ENCODE measurements at regions not wholly inside any gene's neighbourhood (a gene's known extent, or its start where the extent isn't known, plus 50 kb on each side); places are given as distances from the start of the nearest gene placed in this dataset.

- no peak overlapping the region for H3K27ac ChIP-seq
- DNase-seq (ENCODE audit: low spot score in 2 of 2), result no peak
- no peaks in the 10 kb centered on the region for H3K36me3 ChIP-seq
- TF ChIP-seq CTCF (IDR thresholded peaks at IDR 0.05), result no peak
- no peaks in the 10 kb centered on the region for H3K27me3 ChIP-seq
- intact Hi-C loops (cut with DNase I; ENCODE audit: low total_unique reads), result no loop called here
- H3K4me1 ChIP-seq, result no peaks in the 10 kb centered on the region
- H3K4me3 ChIP-seq, result no peak overlapping the region
- H3K9me3 ChIP-seq, result peaks cover 0 to 2% of the 10 kb centered on the region in 2 donors
Measured at GRCh38 chr19:27905074-27905473, 1307.9 kb downstream of the UQCRFS1 start.

- no peaks in the 10 kb centered on the region for H3K27me3 ChIP-seq
- intact Hi-C loops (cut with DNase I; ENCODE audit: low total_unique reads), result no loop called here
- no peaks in the 10 kb centered on the region for H3K36me3 ChIP-seq
- no peaks in the 10 kb centered on the region for H3K9me3 ChIP-seq
- no peak overlapping the region for H3K4me3 ChIP-seq
- H3K27ac ChIP-seq, result no peak overlapping the region
- no peak for TF ChIP-seq POLR2A (IDR thresholded peaks at IDR 0.05)
- no peak for TF ChIP-seq POLR2AphosphoS5 (IDR thresholded peaks at IDR 0.05)
- no peak for TF ChIP-seq CTCF (IDR thresholded peaks at IDR 0.05)
- DNase-seq (ENCODE audit: low spot score in 2 of 2), result no peak
- no peaks in the 10 kb centered on the region for H3K4me1 ChIP-seq
Measured at GRCh38 chr19:27901078-27901477, 1311.9 kb downstream of the UQCRFS1 start.

- Histone ChIP-seq H3K27me3 (no peaks in the 10 kb centered on the region), H3K4me1 (no peaks in the 10 kb centered on the region), H3K36me3 (no peaks in the 10 kb centered on the region), H3K9me3 (no peaks in the 10 kb centered on the region), H3K4me3 (no peak overlapping the region), H3K27ac (no peak overlapping the region)
- no peak for DNase-seq (ENCODE audit: low spot score in 2 of 2)
- intact Hi-C loops (cut with DNase I; ENCODE audit: low total_unique reads), result no loop called here
- TF ChIP-seq POLR2A (IDR thresholded peaks at IDR 0.05), result no peak
- no peak for TF ChIP-seq CTCF (IDR thresholded peaks at IDR 0.05)
- TF ChIP-seq POLR2AphosphoS5 (IDR thresholded peaks at IDR 0.05), result no peak
Measured at GRCh38 chr19:27896091-27896490, 1316.9 kb downstream of the UQCRFS1 start.

- no peaks in the 10 kb centered on the region for H3K9me3 ChIP-seq
- TF ChIP-seq CTCF (IDR thresholded peaks at IDR 0.05) (no peak), POLR2A (IDR thresholded peaks at IDR 0.05) (no peak), POLR2AphosphoS5 (IDR thresholded peaks at IDR 0.05) (no peak)
- no peak for DNase-seq (ENCODE audit: low spot score in 2 of 2)
- H3K27ac ChIP-seq, result no peak overlapping the region
- H3K36me3 ChIP-seq, result no peaks in the 10 kb centered on the region
- no peaks in the 10 kb centered on the region for H3K4me1 ChIP-seq
- intact Hi-C loops (cut with DNase I; ENCODE audit: low total_unique reads), result no loop called here
- no peaks in the 10 kb centered on the region for H3K27me3 ChIP-seq
- H3K4me3 ChIP-seq, result no peak overlapping the region
Measured at GRCh38 chr19:27894906-27895754, 1317.8 kb downstream of the UQCRFS1 start.

- no peaks in the 10 kb centered on the region for H3K9me3 ChIP-seq
- TF ChIP-seq CTCF (IDR thresholded peaks at IDR 0.05) (no peak), POLR2A (IDR thresholded peaks at IDR 0.05) (no peak), POLR2AphosphoS5 (IDR thresholded peaks at IDR 0.05) (no peak)
- H3K4me1 ChIP-seq, result no peaks in the 10 kb centered on the region
- no peaks in the 10 kb centered on the region for H3K36me3 ChIP-seq
- H3K27ac ChIP-seq, result no peak overlapping the region
- no peak for DNase-seq (ENCODE audit: low spot score in 2 of 2)
- intact Hi-C loops (cut with DNase I; ENCODE audit: low total_unique reads), result no loop called here
- H3K4me3 ChIP-seq, result no peak overlapping the region
- no peaks in the 10 kb centered on the region for H3K27me3 ChIP-seq
Measured at GRCh38 chr19:27892500-27892899, 1320.5 kb downstream of the UQCRFS1 start.
